ENCODE measurements at regions not wholly inside any gene's neighbourhood (a gene's known extent, or its start where the extent isn't known, plus 50 kb on each side); places are given as distances from the start of the nearest gene placed in this dataset.

- Histone ChIP-seq H3K27me3 (ENCODE audit: insufficient read depth, low read length, poor library complexity) (no peaks in the 10 kb centered on the region), H3K4me3 (ENCODE audit: low read depth in 1 of 2, low read length in 2 of 2) (no peak overlapping the region), H3K9me3 (ENCODE audit: insufficient read depth, low read length, severe bottlenecking) (no peaks in the 10 kb centered on the region), H3K27ac (ENCODE audit: low read length) (no peak overlapping the region), H3K36me3 (ENCODE audit: insufficient read depth, low read length) (no peaks in the 10 kb centered on the region), H4K20me1 (ENCODE audit: insufficient read depth, low read length) (no peaks in the 10 kb centered on the region), H2AFZ (ENCODE audit: low read depth, low read length) (no peak overlapping the region), H3K79me2 (ENCODE audit: insufficient read depth, low read length) (no peaks in the 10 kb centered on the region), H3K4me1 (ENCODE audit: insufficient read depth, low read length) (no peaks in the 10 kb centered on the region), H3K9ac (ENCODE audit: low read depth, low read length) (no peak overlapping the region), H3K4me2 (ENCODE audit: insufficient read depth, low read length) (no peak overlapping the region)
- ATAC-seq (ENCODE audit: insufficient read depth, low read depth) (no peak), DNase-seq (no peak)
- TF ChIP-seq EZH2 (IDR thresholded peaks at IDR 0.05; ENCODE audit: borderline replicate concordance, low read depth, low read length, severe bottlenecking): no peak
- TF ChIP-seq CTCF (IDR thresholded peaks at IDR 0.05; ENCODE audit: borderline replicate concordance, extremely low read depth, low read length, poor library complexity, severe bottlenecking): no peak
These were observed 326.7 kb downstream of the PIK3R1 start for GRCh38 chr5:68542207-68542606.

GRCh38 chr5:68543212-68543611 lies 327.7 kb downstream of the PIK3R1 start:
- TF ChIP-seq EZH2 (IDR thresholded peaks at IDR 0.05; ENCODE audit: borderline replicate concordance, low read depth, low read length, severe bottlenecking) (no peak), CTCF (IDR thresholded peaks at IDR 0.05; ENCODE audit: borderline replicate concordance, extremely low read depth, low read length, poor library complexity, severe bottlenecking) (no peak)
- DNase-seq (no peak), ATAC-seq (ENCODE audit: insufficient read depth, low read depth) (no peak)
- Histone ChIP-seq H3K27ac (ENCODE audit: low read length) (no peak overlapping the region), H3K27me3 (ENCODE audit: insufficient read depth, low read length, poor library complexity) (no peaks in the 10 kb centered on the region), H3K4me1 (ENCODE audit: insufficient read depth, low read length) (no peaks in the 10 kb centered on the region), H3K9me3 (ENCODE audit: insufficient read depth, low read length, severe bottlenecking) (no peaks in the 10 kb centered on the region), H4K20me1 (ENCODE audit: insufficient read depth, low read length) (no peaks in the 10 kb centered on the region), H3K4me2 (ENCODE audit: insufficient read depth, low read length) (no peak overlapping the region), H3K9ac (ENCODE audit: low read depth, low read length) (no peak overlapping the region), H3K4me3 (ENCODE audit: low read depth in 1 of 2, low read length in 2 of 2) (no peak overlapping the region), H3K36me3 (ENCODE audit: insufficient read depth, low read length) (no peaks in the 10 kb centered on the region), H2AFZ (ENCODE audit: low read depth, low read length) (no peak overlapping the region), H3K79me2 (ENCODE audit: insufficient read depth, low read length) (no peaks in the 10 kb centered on the region)

DNA sequence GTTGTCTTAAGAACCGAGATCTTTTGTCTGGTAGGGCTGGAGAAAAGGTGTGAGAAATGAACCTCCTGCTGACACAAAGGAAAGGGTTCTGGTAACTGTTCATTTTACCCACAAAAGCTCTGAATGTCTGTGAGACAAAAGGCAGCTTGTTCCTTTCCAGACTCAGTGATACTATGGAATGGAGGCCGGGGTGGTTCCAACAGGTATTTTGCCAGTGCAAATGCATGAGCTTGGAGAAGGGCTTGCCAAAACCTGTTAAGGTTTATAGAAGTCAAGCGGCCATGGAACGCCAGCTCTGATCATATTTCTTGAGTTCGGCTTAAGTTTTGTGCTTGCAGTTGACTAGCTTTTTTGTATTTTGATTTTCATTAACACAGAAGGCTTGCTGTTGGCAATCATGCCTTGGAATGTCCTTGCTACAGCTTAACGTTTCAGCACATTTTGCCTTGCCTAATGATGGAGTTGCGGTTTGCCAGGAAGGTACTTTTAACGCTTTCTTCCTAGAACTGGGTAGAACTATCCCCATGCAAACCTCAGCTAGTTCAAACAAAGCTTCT lies 328.6 kb downstream of the PIK3R1 start:
- ATAC-seq (ENCODE audit: insufficient read depth, low read depth) (no peak), DNase-seq (no peak)
- no peak for TF ChIP-seq EZH2 (IDR thresholded peaks at IDR 0.05; ENCODE audit: borderline replicate concordance, low read depth, low read length, severe bottlenecking)
- TF ChIP-seq CTCF (IDR thresholded peaks at IDR 0.05; ENCODE audit: borderline replicate concordance, extremely low read depth, low read length, poor library complexity, severe bottlenecking): no peak
- Histone ChIP-seq H4K20me1 (ENCODE audit: insufficient read depth, low read length) (no peaks in the 10 kb centered on the region), H3K79me2 (ENCODE audit: insufficient read depth, low read length) (no peaks in the 10 kb centered on the region), H3K4me2 (ENCODE audit: insufficient read depth, low read length) (no peak overlapping the region), H3K9me3 (ENCODE audit: insufficient read depth, low read length, severe bottlenecking) (no peaks in the 10 kb centered on the region), H2AFZ (ENCODE audit: low read depth, low read length) (no peak overlapping the region), H3K4me1 (ENCODE audit: insufficient read depth, low read length) (no peaks in the 10 kb centered on the region), H3K9ac (ENCODE audit: low read depth, low read length) (no peak overlapping the region), H3K4me3 (ENCODE audit: low read depth in 1 of 2, low read length in 2 of 2) (no peak overlapping the region), H3K27ac (ENCODE audit: low read length) (no peak overlapping the region), H3K36me3 (ENCODE audit: insufficient read depth, low read length) (no peaks in the 10 kb centered on the region), H3K27me3 (ENCODE audit: insufficient read depth, low read length, poor library complexity) (no peaks in the 10 kb centered on the region)

All from DND-41 (cell line).